ENCODE measurements at regions not wholly inside any gene's neighbourhood (a gene's known extent, or its start where the extent isn't known, plus 50 kb on each side); places are given as distances from the start of the nearest gene placed in this dataset.

- no peak for TF ChIP-seq CTCF (conservative IDR thresholded peaks at IDR 0.05; ENCODE audit: low read length)
- TF ChIP-seq EZH2phosphoT487 (IDR thresholded peaks at IDR 0.05; ENCODE audit: borderline replicate concordance, low read depth, low read length) = no peak
Measured at GRCh38 chr5:167849874-167850273, 441.6 kb upstream of the WWC1 start.
